CD4-positive, alpha-beta T cell (primary cell): ENCODE measurements at regions not wholly inside any gene's neighbourhood (a gene's known extent, or its start where the extent isn't known, plus 50 kb on each side); places are given as distances from the start of the nearest gene placed in this dataset.

ENCODE experiments used
- ATAC-seq: fragments of 200-7000 bp; cut with Tn5 transposase; one replicate; pipeline ENCODE4 v1.10.0; 2022; ENCODE audit warnings: mild to moderate bottlenecking; ENCODE audit not compliant: poor library complexity
- CTCF ChIA-PET: fragments of 350-600 bp; sonication (Branson Sonifier 250); formaldehyde crosslinking; loops from one replicate; lab custom pipeline; 2021; ENCODE audit warnings: antibody characterized with exemption, inconsistent platforms; lab: Charles Lee
- POLR2A ChIA-PET: fragments of 350-600 bp; sonication (Branson Sonifier 250); formaldehyde crosslinking; loops from one replicate; lab custom pipeline; 2021; ENCODE audit warnings: antibody characterized with exemption, inconsistent platforms; lab: Charles Lee
- DNase-seq, 14 experiments: peaks; one replicate each; pipeline ENCODE4 v3.0.0-alpha.2; 2013 to 2020; ENCODE audit warnings: mixed read lengths in 2 of 14
- H3K27ac ChIP-seq, 2 donors: one replicate each; pipeline versions ENCODE4 v1.5.1 to v1.7.0; 2013; ENCODE audit warnings: low read length in 2 of 2, low read depth in 1 of 2, mild to moderate bottlenecking in 1 of 2
- H3K27me3 ChIP-seq, 2 experiments: 1 replicate in 1 of 2; 2 replicates in 1 of 2; pipeline versions ENCODE4 v1.6.1 to v1.7.0; 2013; ENCODE audit warnings: low read length in 2 of 2, control low read depth in 1 of 2, mild to moderate bottlenecking in 1 of 2, moderate library complexity in 1 of 2; ENCODE audit not compliant: insufficient read depth in 2 of 2, control insufficient read depth in 1 of 2
- H3K36me3 ChIP-seq: one replicate; pipeline ENCODE4 v1.6.1; 2013; ENCODE audit warnings: low read length, control low read depth; ENCODE audit not compliant: insufficient read depth
- H3K4me1 ChIP-seq: one replicate; pipeline ENCODE4 v1.6.1; 2013; ENCODE audit warnings: low read length, control low read depth; ENCODE audit not compliant: insufficient read depth
- H3K4me3 ChIP-seq: one replicate; pipeline ENCODE4 v1.5.1; 2013; ENCODE audit warnings: mild to moderate bottlenecking, low read length, moderate library complexity
- H3K9me3 ChIP-seq, 2 experiments: 1 replicate in 1 of 2; 2 replicates in 1 of 2; pipeline versions ENCODE4 v1.6.1 to v1.7.0; 2013; ENCODE audit warnings: low read length in 2 of 2, mild to moderate bottlenecking in 2 of 2, control low read depth in 1 of 2, moderate library complexity in 1 of 2; ENCODE audit not compliant: control insufficient read depth in 1 of 2, insufficient read depth in 1 of 2
- H3K27ac Mint-ChIP-seq: one replicate; pipeline ENCODE4 v1.8.0; 2020; ENCODE audit warnings: mixed read lengths
- H3K27me3 Mint-ChIP-seq: one replicate; pipeline ENCODE4 v1.8.0; 2021; ENCODE audit warnings: mixed read lengths
- H3K36me3 Mint-ChIP-seq: one replicate; pipeline ENCODE4 v1.8.0; 2021; ENCODE audit warnings: low read depth, mixed read lengths
- H3K4me1 Mint-ChIP-seq: one replicate; pipeline ENCODE4 v1.8.0; 2021; ENCODE audit warnings: low read depth, mixed read lengths
- H3K4me3 Mint-ChIP-seq: one replicate; pipeline ENCODE4 v1.8.0; 2020; ENCODE audit warnings: mild to moderate bottlenecking, mixed read lengths
- H3K9me3 Mint-ChIP-seq: one replicate; pipeline ENCODE4 v1.8.0; 2020; ENCODE audit warnings: mixed read lengths
- intact Hi-C, 2 experiments: fragments of 100-400 bp; cut with DNase I in 1 of 2; cut with micrococcal nuclease in 1 of 2; formaldehyde crosslinking; loops; one replicate each; pipeline versions ENCODE4 v1.15.1 to v1.9.0; 2023 to 2025; cut with DNase I, micrococcal nuclease
- TF ChIP-seq, protein P1 (sequence below): fragments of 200-600 bp; IDR thresholded peaks from one replicate; pipeline ENCODE4 v1.8.0; 2022; ENCODE audit warnings: antibody characterized with exemption, mild to moderate bottlenecking

GRCh38 chr3:115322901-115323300, 175.8 kb upstream of the ZBTB20 start:
- ChIA-PET CTCF (no interaction called here), POLR2A (no interaction called here)
- Mint-ChIP-seq H3K4me1 (no peaks in the 10 kb centered on the region), H3K27ac (no peak overlapping the region), H3K27me3 (no peaks in the 10 kb centered on the region), H3K36me3 (no peaks in the 10 kb centered on the region), H3K9me3 (no peaks in the 10 kb centered on the region), H3K4me3 (no peak overlapping the region)
- DNase-seq = no peak
- Histone ChIP-seq H3K4me3 (no peak overlapping the region), H3K27ac (no peak overlapping the region), H3K9me3 (no peaks in the 10 kb centered on the region), H3K27me3 (no peaks in the 10 kb centered on the region), H3K36me3 (no peaks in the 10 kb centered on the region), H3K4me1 (no peaks in the 10 kb centered on the region)
- ATAC-seq = no peak
- intact Hi-C loops = no loop called here
- TF ChIP-seq, protein P1, sequence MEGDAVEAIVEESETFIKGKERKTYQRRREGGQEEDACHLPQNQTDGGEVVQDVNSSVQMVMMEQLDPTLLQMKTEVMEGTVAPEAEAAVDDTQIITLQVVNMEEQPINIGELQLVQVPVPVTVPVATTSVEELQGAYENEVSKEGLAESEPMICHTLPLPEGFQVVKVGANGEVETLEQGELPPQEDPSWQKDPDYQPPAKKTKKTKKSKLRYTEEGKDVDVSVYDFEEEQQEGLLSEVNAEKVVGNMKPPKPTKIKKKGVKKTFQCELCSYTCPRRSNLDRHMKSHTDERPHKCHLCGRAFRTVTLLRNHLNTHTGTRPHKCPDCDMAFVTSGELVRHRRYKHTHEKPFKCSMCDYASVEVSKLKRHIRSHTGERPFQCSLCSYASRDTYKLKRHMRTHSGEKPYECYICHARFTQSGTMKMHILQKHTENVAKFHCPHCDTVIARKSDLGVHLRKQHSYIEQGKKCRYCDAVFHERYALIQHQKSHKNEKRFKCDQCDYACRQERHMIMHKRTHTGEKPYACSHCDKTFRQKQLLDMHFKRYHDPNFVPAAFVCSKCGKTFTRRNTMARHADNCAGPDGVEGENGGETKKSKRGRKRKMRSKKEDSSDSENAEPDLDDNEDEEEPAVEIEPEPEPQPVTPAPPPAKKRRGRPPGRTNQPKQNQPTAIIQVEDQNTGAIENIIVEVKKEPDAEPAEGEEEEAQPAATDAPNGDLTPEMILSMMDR = no peak

- H3K27ac Mint-ChIP-seq = no peak overlapping the region
- CTCF ChIA-PET = no interaction called here
- H3K36me3 ChIP-seq = no peaks in the 10 kb centered on the region
- no peaks in the 10 kb centered on the region for H3K4me1 ChIP-seq
- ATAC-seq = no peak
- H3K27me3 ChIP-seq = no peaks in the 10 kb centered on the region
- no peak overlapping the region for H3K4me3 Mint-ChIP-seq
- no peaks in the 10 kb centered on the region for H3K4me1 Mint-ChIP-seq
- no peaks in the 10 kb centered on the region for H3K9me3 Mint-ChIP-seq
- no peak overlapping the region for H3K27ac ChIP-seq
- intact Hi-C loops = no loop called here
- POLR2A ChIA-PET = no interaction called here
- H3K9me3 ChIP-seq = no peaks in the 10 kb centered on the region
- H3K36me3 Mint-ChIP-seq = no peaks in the 10 kb centered on the region
- DNase-seq = no peak
- TF ChIP-seq, protein P1 = no peak
- H3K4me3 ChIP-seq = no peak overlapping the region
- H3K27me3 Mint-ChIP-seq = no peaks in the 10 kb centered on the region
Observed at GRCh38 chr3:115323380-115323779, 176.3 kb upstream of the ZBTB20 start.

- no peaks in the 10 kb centered on the region for H3K4me1 ChIP-seq
- no peak for ATAC-seq
- no peak overlapping the region for H3K27ac ChIP-seq
- no peaks in the 10 kb centered on the region for H3K36me3 ChIP-seq
- no peaks in the 10 kb centered on the region for H3K9me3 Mint-ChIP-seq
- H3K27me3 Mint-ChIP-seq = no peaks in the 10 kb centered on the region
- intact Hi-C loops = no loop called here
- no peaks in the 10 kb centered on the region for H3K36me3 Mint-ChIP-seq
- H3K4me1 Mint-ChIP-seq = no peaks in the 10 kb centered on the region
- H3K27ac Mint-ChIP-seq = no peak overlapping the region
- DNase-seq = no peak
- no peaks in the 10 kb centered on the region for H3K27me3 ChIP-seq
- H3K4me3 Mint-ChIP-seq = no peak overlapping the region
- TF ChIP-seq, protein P1 = no peak
- no peak overlapping the region for H3K4me3 ChIP-seq
- H3K9me3 ChIP-seq = no peaks in the 10 kb centered on the region
- CTCF ChIA-PET = no interaction called here
- POLR2A ChIA-PET = no interaction called here
Observed at GRCh38 chr3:115324056-115324455, 177.0 kb upstream of the ZBTB20 start.
